Prostate gland (tissue), 2 donors: ENCODE measurements at regions not wholly inside any gene's neighbourhood (a gene's known extent, or its start where the extent isn't known, plus 50 kb on each side); places are given as distances from the start of the nearest gene placed in this dataset.
A peak's percentile ranks its signal among the peaks of the same experiment; 100 is the strongest.
"Not testable (repeated sequence)": the region's sequence is repeated elsewhere in the genome, so short reads cannot be mapped to it uniquely, and the experiment has no call there.

Source experiments
- DNase-seq: peaks from one replicate; pipeline ENCODE4 v3.0.0-alpha.2; 2019; ENCODE audit warnings: low spot score
- H3K27ac ChIP-seq, 2 donors: fragments of 200-600 bp; sonication (generic); 2 replicates each; pipeline ENCODE4 v1.5.1; 2017 to 2019
- H3K27me3 ChIP-seq: fragments of 200-600 bp; sonication (generic); replicated peaks from 2 replicates; pipeline ENCODE4 v1.5.1; 2019; ENCODE audit not compliant: insufficient read depth
- H3K36me3 ChIP-seq, 2 donors: fragments of 200-600 bp; sonication (generic); 1 replicate in 1 of 2; 2 replicates in 1 of 2; pipeline versions ENCODE4 v1.5.1 to v1.8.1; 2017 to 2019
- H3K4me1 ChIP-seq: fragments of 200-600 bp; sonication (generic); replicated peaks from 2 replicates; pipeline ENCODE4 v1.5.1; 2019
- H3K4me3 ChIP-seq, 2 donors: fragments of 200-600 bp; sonication (generic); 2 replicates each; pipeline ENCODE4 v1.5.1; 2017 to 2019
- H3K9me3 ChIP-seq: fragments of 200-600 bp; sonication (generic); 2 replicates; pipeline ENCODE4 v1.5.1; 2017
- CTCF ChIP-seq, 4 experiments: fragments of 200-600 bp in 2 of 4; fragments of 450-650 bp in 2 of 4; sonication (generic) in 2 of 4; IDR thresholded peaks; 1 replicate in 3 of 4; 2 replicates in 1 of 4; pipeline ENCODE4 v1.5.1; 2016 to 2019; ENCODE audit warnings: antibody characterized with exemption in 4 of 4, mild to moderate bottlenecking in 2 of 4, moderate library complexity in 2 of 4
- POLR2A ChIP-seq: fragments of 450-650 bp; IDR thresholded peaks from one replicate; pipeline ENCODE4 v1.6.1; 2016; ENCODE audit warnings: antibody characterized with exemption, mild to moderate bottlenecking
- POLR2AphosphoS5 ChIP-seq: sonication (generic); formaldehyde crosslinking; IDR thresholded peaks from one replicate; pipeline ENCODE4 v1.6.1; 2017; ENCODE audit warnings: antibody characterized with exemption
- WGBS: methylation state at CpG from one replicate; pipeline ENCODE4 v1.1.5; 2018; 5-methylcytosine and 5-hydroxymethylcytosine counted together
- intact Hi-C: fragments of 100-400 bp; cut with DNase I; formaldehyde crosslinking; loops from one replicate; pipeline ENCODE4 v1.14.2; 2022

- H3K4me1 ChIP-seq, result no peaks in the 10 kb centered on the region
Observed at GRCh38 chr12:65740506-65740872, 83.8 kb upstream of the HMGA2 start.

GRCh38 chr12:65740873-65741600 lies 83.2 kb upstream of the HMGA2 start:
- 16% methylated on average over 38 of the region's 42 CpGs for WGBS
- DNase-seq, result peak; percentile 30
- H3K4me1 ChIP-seq, result no peaks in the 10 kb centered on the region
- no peaks in the 10 kb centered on the region for H3K36me3 ChIP-seq
- H3K9me3 ChIP-seq, result no peaks in the 10 kb centered on the region
- H3K27ac ChIP-seq, result no peak overlapping the region
- H3K4me3 ChIP-seq, result peak overlapping the region; percentile 26 to 33
- TF ChIP-seq POLR2AphosphoS5 (no peak), CTCF (IDR thresholded peaks at IDR 0.05) (no peak), POLR2A (no peak)
- intact Hi-C loops, result no loop called here
- H3K27me3 ChIP-seq, result peaks cover 5% of the 10 kb centered on the region

More at GRCh38 chr12:65740506-65740872, 83.8 kb upstream of the HMGA2 start:
- DNase-seq, result no peak
- Histone ChIP-seq H3K27ac (no peak overlapping the region), H3K36me3 (no peaks in the 10 kb centered on the region), H3K9me3 (no peaks in the 10 kb centered on the region), H3K4me3 (no peak overlapping the region), H3K27me3 (peaks cover 5% of the 10 kb centered on the region)
- WGBS, result 11% methylated on average over 1 of the region's 1 CpG
- intact Hi-C loops, result no loop called here
- TF ChIP-seq POLR2A, result no peak
- TF ChIP-seq CTCF (IDR thresholded peaks at IDR 0.05), result no peak
- TF ChIP-seq POLR2AphosphoS5, result no peak

GRCh38 chr12:65741656-65742017 lies 82.6 kb upstream of the HMGA2 start:
- no peak for DNase-seq
- Histone ChIP-seq H3K27ac (no peak overlapping the region), H3K27me3 (peaks cover 5% of the 10 kb centered on the region), H3K4me3 (peak overlapping the region; percentile 26 to 33), H3K9me3 (no peaks in the 10 kb centered on the region), H3K4me1 (no peaks in the 10 kb centered on the region), H3K36me3 (no peaks in the 10 kb centered on the region)
- TF ChIP-seq CTCF (IDR thresholded peaks at IDR 0.05), result no peak
- no peak for TF ChIP-seq POLR2AphosphoS5
- TF ChIP-seq POLR2A, result no peak
- intact Hi-C loops, result no loop called here
- 1% methylated on average over 35 of the region's 35 CpGs for WGBS

GRCh38 chr12:65742018-65743010 lies 82.0 kb upstream of the HMGA2 start:
- peak overlapping the region; percentile 26 to 33 for H3K4me3 ChIP-seq
- no peaks in the 10 kb centered on the region for H3K4me1 ChIP-seq
- no peak for TF ChIP-seq POLR2AphosphoS5
- TF ChIP-seq POLR2A, result no peak
- TF ChIP-seq CTCF (IDR thresholded peaks at IDR 0.05), result no peak
- H3K36me3 ChIP-seq, result no peaks in the 10 kb centered on the region
- intact Hi-C loops, result no loop called here
- no peak for DNase-seq
- peaks cover 5% of the 10 kb centered on the region for H3K27me3 ChIP-seq
- H3K9me3 ChIP-seq, result no peaks in the 10 kb centered on the region
- H3K27ac ChIP-seq, result no peak overlapping the region
- 5% methylated on average over 83 of the region's 87 CpGs for WGBS

- intact Hi-C loops, H3K9me3 ChIP-seq, H3K36me3 ChIP-seq, DNase-seq, H3K27ac ChIP-seq, H3K27me3 ChIP-seq, H3K4me3 ChIP-seq, H3K4me1 ChIP-seq: not testable (repeated sequence)
- 96% methylated on average over 17 of the region's 30 CpGs for WGBS
Observed at GRCh38 chr12:65744236-65744840, 79.9 kb upstream of the HMGA2 start.
